CD14-positive monocyte (primary cell): ENCODE measurements at regions not wholly inside any gene's neighbourhood (a gene's known extent, or its start where the extent isn't known, plus 50 kb on each side); places are given as distances from the start of the nearest gene placed in this dataset.

Experiments
- DNase-seq, 3 donors: peaks; one replicate each; pipeline ENCODE4 v3.0.0-alpha.2; 2011 to 2022
- H2AFZ ChIP-seq: 2 replicates; pipeline ENCODE4 v1.6.0; 2012; ENCODE audit warnings: mild to moderate bottlenecking, low read depth, low read length, inconsistent platforms; ENCODE audit not compliant: insufficient read depth, poor library complexity, severe bottlenecking
- H3K27ac ChIP-seq, 2 donors: 1 replicate in 1 of 2; 2 replicates in 1 of 2; pipeline ENCODE4 v1.5.1; 2012 to 2013; ENCODE audit warnings: low read length in 2 of 2, control low read depth in 1 of 2, inconsistent platforms in 1 of 2, low read depth in 1 of 2, mild to moderate bottlenecking in 1 of 2
- H3K27me3 ChIP-seq, 2 donors: one replicate each; pipeline versions ENCODE4 v1.6.0 to v1.6.1; 2011 to 2013; ENCODE audit warnings: low read length in 2 of 2; ENCODE audit not compliant: control insufficient read depth in 2 of 2, insufficient read depth in 2 of 2
- H3K36me3 ChIP-seq, 2 donors: replicated peaks in 1 of 2; 1 replicate in 1 of 2; 2 replicates in 1 of 2; pipeline versions ENCODE4 v1.5.1 to v1.6.1; 2012 to 2013; ENCODE audit warnings: low read length in 2 of 2, control low read depth in 1 of 2, inconsistent platforms in 1 of 2, mild to moderate bottlenecking in 1 of 2; ENCODE audit not compliant: insufficient read depth in 2 of 2, control insufficient read depth in 1 of 2
- H3K4me1 ChIP-seq, 2 donors: 1 replicate in 1 of 2; 2 replicates in 1 of 2; pipeline versions ENCODE4 v1.5.1 to v1.6.1; 2012 to 2013; ENCODE audit warnings: low read length in 2 of 2, control low read depth in 1 of 2, inconsistent platforms in 1 of 2, mild to moderate bottlenecking in 1 of 2, moderate library complexity in 1 of 2; ENCODE audit not compliant: insufficient read depth in 2 of 2, control insufficient read depth in 1 of 2
- H3K4me2 ChIP-seq: replicated peaks from 2 replicates; pipeline ENCODE3; 2012; ENCODE audit warnings: low read length, moderate library complexity, mild to moderate bottlenecking; ENCODE audit not compliant: poor library complexity, severe bottlenecking; ENCODE audit errors: extremely low read depth
- H3K4me3 ChIP-seq, 3 experiments: fragments of 200-600 bp in 1 of 3; sonication (generic) in 1 of 3; replicated peaks in 1 of 3; 1 replicate in 2 of 3; 2 replicates in 1 of 3; pipeline ENCODE4 v1.5.1; 2011 to 2013; ENCODE audit warnings: low read length in 3 of 3, mild to moderate bottlenecking in 3 of 3, control low read depth in 2 of 3, low read depth in 2 of 3, inconsistent platforms in 1 of 3, moderate library complexity in 1 of 3
- H3K79me2 ChIP-seq: 2 replicates; pipeline ENCODE4 v1.6.0; 2012; ENCODE audit warnings: mild to moderate bottlenecking, control low read depth, inconsistent platforms, low read length, moderate library complexity; ENCODE audit not compliant: insufficient read depth
- H3K9ac ChIP-seq: 2 replicates; pipeline ENCODE4 v1.6.0; 2017; ENCODE audit warnings: low read length, mild to moderate bottlenecking; ENCODE audit not compliant: insufficient read depth, poor library complexity, severe bottlenecking
- H3K9me3 ChIP-seq, 2 donors: replicated peaks in 1 of 2; 1 replicate in 1 of 2; 2 replicates in 1 of 2; pipeline versions ENCODE4 v1.5.1 to v1.6.1; 2012 to 2013; ENCODE audit warnings: low read length in 2 of 2, control low read depth in 1 of 2; ENCODE audit not compliant: control insufficient read depth in 1 of 2, insufficient read depth in 1 of 2
- H4K20me1 ChIP-seq: 2 replicates; pipeline ENCODE4 v1.6.0; 2012; ENCODE audit warnings: mild to moderate bottlenecking, low read length, control low read depth, moderate library complexity; ENCODE audit not compliant: insufficient read depth
- H3K27ac Mint-ChIP-seq, 7 donors: one replicate each; pipeline ENCODE4 v1.8.0; 2020; ENCODE audit warnings: mild to moderate bottlenecking in 7 of 7, mixed read lengths in 7 of 7, moderate library complexity in 6 of 7, inconsistent platforms in 2 of 7
- H3K27me3 Mint-ChIP-seq, 3 donors: one replicate each; pipeline ENCODE4 v1.8.0; 2021 to 2022; ENCODE audit warnings: low read depth in 3 of 3, mild to moderate bottlenecking in 3 of 3, mixed read lengths in 3 of 3, moderate library complexity in 3 of 3, inconsistent platforms in 1 of 3
- H3K36me3 Mint-ChIP-seq, 2 donors: one replicate each; pipeline ENCODE4 v1.8.0; 2020; ENCODE audit warnings: mixed read lengths in 2 of 2, inconsistent platforms in 1 of 2, mild to moderate bottlenecking in 1 of 2
- H3K4me1 Mint-ChIP-seq: one replicate; pipeline ENCODE4 v1.8.0; 2020; ENCODE audit warnings: mild to moderate bottlenecking, mixed read lengths
- H3K4me3 Mint-ChIP-seq, 2 donors: one replicate each; pipeline ENCODE4 v1.8.0; 2020; ENCODE audit warnings: mild to moderate bottlenecking in 2 of 2, mixed read lengths in 2 of 2, moderate library complexity in 1 of 2
- H3K9me3 Mint-ChIP-seq, 7 donors: one replicate each; pipeline ENCODE4 v1.8.0; 2020 to 2022; ENCODE audit warnings: mixed read lengths in 7 of 7, mild to moderate bottlenecking in 6 of 7, moderate library complexity in 6 of 7, inconsistent platforms in 2 of 7
- WGBS: methylation state at CpG from one replicate; pipeline ENCODE4 v1.1.5; 2013; ENCODE audit warnings: missing lambda C conversion rate; ENCODE audit not compliant: insufficient coverage; 5-methylcytosine and 5-hydroxymethylcytosine counted together
- intact Hi-C, 2 donors: fragments of 100-400 bp; cut with micrococcal nuclease; formaldehyde crosslinking; loops; one replicate each; pipeline versions ENCODE4 v1.15.0 to v1.15.1; 2023
- TF ChIP-seq, protein P1 (sequence below): fragments of 200-600 bp; IDR thresholded peaks from one replicate; pipeline ENCODE4 v1.8.0; 2022; ENCODE audit warnings: antibody characterized with exemption, mild to moderate bottlenecking

DNA sequence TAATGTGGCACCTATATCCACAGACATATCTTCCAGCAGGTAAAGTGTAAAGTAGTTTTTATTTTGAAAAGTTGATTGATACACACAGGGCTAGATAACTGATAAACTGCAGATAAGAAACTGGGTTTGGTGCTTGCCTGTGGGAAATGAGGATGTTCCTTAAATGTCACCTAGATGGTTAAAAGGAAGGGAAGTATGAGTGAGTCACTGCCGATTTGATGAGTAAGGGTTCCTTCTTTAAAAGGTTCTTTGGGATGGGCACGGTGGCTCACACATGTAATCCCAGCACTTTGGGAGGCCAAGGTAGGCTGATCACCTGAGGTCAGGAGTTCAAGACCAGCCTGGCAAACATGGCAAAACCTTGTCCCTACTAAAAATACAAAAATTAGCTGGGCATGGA, 73.8 kb upstream of the FRY start:
- H3K27ac ChIP-seq: peak overlapping the region; percentile 21 to 53
- Mint-ChIP-seq H3K4me1 (peaks cover 24% of the 10 kb centered on the region), H3K36me3 (peaks cover 8 to 10% of the 10 kb centered on the region in 2 donors)

DNA sequence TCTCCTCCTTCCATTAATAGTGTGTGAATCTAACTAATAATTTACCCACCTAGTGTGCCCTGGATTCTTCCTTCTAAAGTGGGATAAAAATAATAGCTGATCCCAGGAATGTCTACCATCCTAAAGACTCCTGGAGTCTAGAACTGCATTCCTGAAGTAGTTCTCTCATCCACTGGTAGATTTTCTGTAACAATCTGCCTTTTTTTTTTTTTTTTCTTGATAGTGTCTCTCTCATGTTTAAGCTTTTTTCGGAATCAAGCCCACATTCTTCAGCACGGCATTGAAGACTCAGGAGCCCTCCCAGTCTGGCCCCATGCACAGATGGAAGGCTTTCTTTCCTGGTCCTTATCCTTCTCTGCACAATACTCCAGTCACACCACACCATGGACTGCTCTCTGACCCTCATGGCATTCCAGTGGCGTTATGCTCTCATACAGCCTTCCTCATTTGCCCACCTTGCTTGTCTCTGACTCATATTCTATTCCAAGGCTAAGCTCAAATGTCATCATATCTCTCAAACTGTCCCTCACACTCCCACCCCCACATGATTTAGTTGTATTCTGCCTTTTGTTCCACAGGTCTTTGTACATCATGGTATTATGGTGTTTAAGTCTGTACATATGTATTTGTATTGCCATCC, 68.7 kb upstream of the FRY start:
- H3K4me3 ChIP-seq: no peak overlapping the region
- peaks cover 18 to 21% of the 10 kb centered on the region in 2 donors for H3K36me3 Mint-ChIP-seq
- H3K27me3 ChIP-seq: no peaks in the 10 kb centered on the region
- no peaks in the 10 kb centered on the region for H4K20me1 ChIP-seq
- H3K4me2 ChIP-seq: no peak overlapping the region
- DNase-seq: peak in 1 of 3 donors; percentile 30
- H3K27ac Mint-ChIP-seq: peak overlapping the region in 4 of 7 donors; percentile 7 to 81 (median 44)
- H3K9me3 Mint-ChIP-seq: peaks cover 2 to 12% (median 3%) of the 10 kb centered on the region in 7 donors
- peaks cover 0 to 3% of the 10 kb centered on the region in 2 donors for H3K9me3 ChIP-seq
- 100% methylated on average over 1 of the region's 3 CpGs for WGBS
- H3K79me2 ChIP-seq: no peaks in the 10 kb centered on the region
- no peak overlapping the region for H2AFZ ChIP-seq
- no peaks in the 10 kb centered on the region for H3K36me3 ChIP-seq
- H3K9ac ChIP-seq: no peak overlapping the region
- H3K4me3 Mint-ChIP-seq: no peak overlapping the region
- H3K27me3 Mint-ChIP-seq: no peaks in the 10 kb centered on the region
- TF ChIP-seq, protein P1, sequence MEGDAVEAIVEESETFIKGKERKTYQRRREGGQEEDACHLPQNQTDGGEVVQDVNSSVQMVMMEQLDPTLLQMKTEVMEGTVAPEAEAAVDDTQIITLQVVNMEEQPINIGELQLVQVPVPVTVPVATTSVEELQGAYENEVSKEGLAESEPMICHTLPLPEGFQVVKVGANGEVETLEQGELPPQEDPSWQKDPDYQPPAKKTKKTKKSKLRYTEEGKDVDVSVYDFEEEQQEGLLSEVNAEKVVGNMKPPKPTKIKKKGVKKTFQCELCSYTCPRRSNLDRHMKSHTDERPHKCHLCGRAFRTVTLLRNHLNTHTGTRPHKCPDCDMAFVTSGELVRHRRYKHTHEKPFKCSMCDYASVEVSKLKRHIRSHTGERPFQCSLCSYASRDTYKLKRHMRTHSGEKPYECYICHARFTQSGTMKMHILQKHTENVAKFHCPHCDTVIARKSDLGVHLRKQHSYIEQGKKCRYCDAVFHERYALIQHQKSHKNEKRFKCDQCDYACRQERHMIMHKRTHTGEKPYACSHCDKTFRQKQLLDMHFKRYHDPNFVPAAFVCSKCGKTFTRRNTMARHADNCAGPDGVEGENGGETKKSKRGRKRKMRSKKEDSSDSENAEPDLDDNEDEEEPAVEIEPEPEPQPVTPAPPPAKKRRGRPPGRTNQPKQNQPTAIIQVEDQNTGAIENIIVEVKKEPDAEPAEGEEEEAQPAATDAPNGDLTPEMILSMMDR: no peak
- intact Hi-C loops: no loop called here
- no peak overlapping the region for H3K27ac ChIP-seq
- peaks cover 8% of the 10 kb centered on the region for H3K4me1 Mint-ChIP-seq
- peaks cover 1 to 8% of the 10 kb centered on the region in 2 donors for H3K4me1 ChIP-seq

More for the DNA sequence above, 73.8 kb upstream of the FRY start:
- peaks cover 0 to 1% (median 0%) of the 10 kb centered on the region in 3 donors for H3K27me3 Mint-ChIP-seq
- no peak overlapping the region for H2AFZ ChIP-seq
- H3K9me3 Mint-ChIP-seq: peaks cover 3 to 10% (median 6%) of the 10 kb centered on the region in 7 donors
- peaks cover 0 to 5% of the 10 kb centered on the region in 2 donors for H3K9me3 ChIP-seq
- intact Hi-C loops: no loop called here
- H3K4me3 Mint-ChIP-seq: no peak overlapping the region
- no peaks in the 10 kb centered on the region for H4K20me1 ChIP-seq
- peaks cover 3% of the 10 kb centered on the region for H3K79me2 ChIP-seq
- no peak overlapping the region for H3K9ac ChIP-seq
- no peak overlapping the region for H3K4me2 ChIP-seq
- H3K27me3 ChIP-seq: no peaks in the 10 kb centered on the region
- no CpG with 5 or more reads among the region's 2 CpGs for WGBS
- H3K27ac Mint-ChIP-seq: peak overlapping the region; percentile 32 to 89 (median 80)
- H3K4me1 ChIP-seq: peaks cover 22 to 31% of the 10 kb centered on the region in 2 donors
- TF ChIP-seq, protein P1: no peak
- peak; percentile 38 to 85 (median 84) for DNase-seq
- no peak overlapping the region for H3K4me3 ChIP-seq
- peaks cover 2 to 6% of the 10 kb centered on the region in 2 donors for H3K36me3 ChIP-seq
